ENCODE measurements at regions not wholly inside any gene's neighbourhood (a gene's known extent, or its start where the extent isn't known, plus 50 kb on each side); places are given as distances from the start of the nearest gene placed in this dataset.

DNA sequence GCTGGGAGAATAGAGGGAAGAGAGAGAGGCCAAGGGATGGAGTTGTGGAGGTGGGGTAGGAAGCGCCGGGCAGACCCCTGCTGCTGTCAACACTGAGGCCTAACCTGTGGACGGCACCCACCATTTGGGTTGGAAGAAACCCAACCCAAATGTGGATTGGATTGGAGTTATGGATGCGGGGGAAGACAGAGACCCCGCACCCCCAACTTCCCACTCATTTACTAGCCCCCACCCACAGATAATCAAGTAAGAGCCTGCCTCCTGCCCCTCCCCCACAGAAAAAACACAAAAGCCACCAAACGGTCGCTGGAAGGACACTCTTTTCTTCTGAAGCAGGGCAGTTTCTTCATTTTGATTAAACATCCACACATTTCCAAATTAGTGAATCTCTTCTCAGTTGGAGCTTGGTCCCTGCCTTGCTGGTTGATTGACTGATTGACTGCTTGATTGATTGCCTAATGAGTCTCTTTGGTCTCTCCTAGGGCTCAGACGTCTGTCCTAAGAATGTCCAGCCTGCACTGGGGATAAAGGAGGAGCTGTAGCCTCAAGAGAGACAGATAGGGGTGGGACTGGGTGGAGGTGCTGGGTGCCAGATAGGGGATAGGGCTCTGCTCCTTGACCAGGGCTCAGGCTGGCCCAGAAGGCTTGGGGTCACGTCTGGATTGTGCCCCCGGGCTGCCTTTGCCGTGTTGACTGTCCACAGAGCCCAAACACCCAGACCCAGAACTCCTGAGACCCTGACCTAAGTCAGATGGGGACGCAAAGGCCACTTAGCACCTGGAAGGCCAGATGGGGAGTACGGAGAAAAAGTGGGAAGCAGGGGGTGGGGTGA, 74.9 kb upstream of the FOXP4 start:
- DNase-seq (ENCODE audit: low read depth in 2 of 2): no peak

- no peak for DNase-seq (ENCODE audit: low read depth in 2 of 2)
These were observed 71.8 kb upstream of the FOXP4 start for GRCh38 chr6:41474213-41474933.

DNA sequence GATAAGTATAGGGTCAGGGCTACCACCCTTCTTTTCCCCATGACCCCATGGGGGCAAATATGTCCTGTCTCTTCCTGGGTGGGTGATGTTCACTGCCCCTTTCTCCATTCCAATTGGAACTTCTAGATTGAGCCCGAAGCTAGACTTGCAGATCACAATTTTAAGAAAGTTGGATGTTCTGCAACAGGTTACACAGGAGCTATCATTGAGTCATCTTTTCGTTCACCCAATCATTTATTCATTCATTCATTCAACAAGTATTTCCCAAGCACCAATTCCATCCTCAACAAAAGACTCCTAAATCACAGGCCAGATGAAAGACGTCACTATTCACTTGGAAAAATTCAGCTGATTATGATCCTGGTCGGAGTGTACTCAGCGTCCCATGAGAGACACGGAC, 71.0 kb upstream of the FOXP4 start:
- DNase-seq (ENCODE audit: low read depth in 2 of 2): no peak

- no peak for DNase-seq (ENCODE audit: low read depth in 2 of 2)
These were observed 70.3 kb upstream of the FOXP4 start for GRCh38 chr6:41475737-41476357.

DNA sequence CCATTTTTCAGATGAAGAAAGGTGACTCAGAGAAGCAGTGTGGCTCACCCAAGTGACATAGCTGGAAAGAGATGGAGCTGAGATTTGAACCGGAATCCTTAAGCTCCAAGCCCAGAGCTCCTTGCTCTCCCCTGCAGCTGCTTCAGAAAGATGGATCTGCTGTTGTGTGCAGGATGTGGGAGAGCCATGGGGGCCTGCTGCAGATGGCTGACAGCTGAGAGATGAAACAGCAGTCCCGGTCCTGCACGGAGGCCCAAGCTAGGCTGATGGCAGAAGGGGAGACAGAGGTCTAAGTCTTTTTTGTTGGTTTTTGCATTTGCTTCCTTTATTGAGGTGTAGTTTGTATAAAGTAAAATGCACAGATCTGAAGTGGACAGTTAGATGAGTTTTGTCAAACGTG, 69.8 kb upstream of the FOXP4 start:
- no peak for DNase-seq (ENCODE audit: low read depth in 2 of 2)

- no peak for DNase-seq (ENCODE audit: low read depth in 2 of 2)
These were observed 68.6 kb upstream of the FOXP4 start for GRCh38 chr6:41477572-41477971.

DNA sequence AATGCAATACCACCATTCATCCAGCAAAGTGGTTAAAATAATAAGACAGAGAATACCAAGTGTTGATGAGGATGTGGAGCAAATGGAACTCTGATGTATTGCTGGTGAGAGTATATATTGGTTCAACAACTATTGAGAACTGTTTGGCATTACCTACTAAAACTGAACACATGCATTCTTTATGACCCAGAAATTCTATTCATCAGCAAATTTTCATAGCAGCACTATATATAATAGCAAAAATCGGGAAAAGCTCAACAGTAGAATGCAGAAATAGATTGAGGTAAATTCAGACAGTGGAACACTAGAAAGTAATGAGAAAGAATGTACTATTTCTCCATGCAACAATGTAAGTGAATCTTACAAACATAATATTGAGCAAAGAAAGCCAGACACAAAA, 62.2 kb upstream of the FOXP4 start:
- DNase-seq (ENCODE audit: low read depth in 2 of 2): no peak

DNA sequence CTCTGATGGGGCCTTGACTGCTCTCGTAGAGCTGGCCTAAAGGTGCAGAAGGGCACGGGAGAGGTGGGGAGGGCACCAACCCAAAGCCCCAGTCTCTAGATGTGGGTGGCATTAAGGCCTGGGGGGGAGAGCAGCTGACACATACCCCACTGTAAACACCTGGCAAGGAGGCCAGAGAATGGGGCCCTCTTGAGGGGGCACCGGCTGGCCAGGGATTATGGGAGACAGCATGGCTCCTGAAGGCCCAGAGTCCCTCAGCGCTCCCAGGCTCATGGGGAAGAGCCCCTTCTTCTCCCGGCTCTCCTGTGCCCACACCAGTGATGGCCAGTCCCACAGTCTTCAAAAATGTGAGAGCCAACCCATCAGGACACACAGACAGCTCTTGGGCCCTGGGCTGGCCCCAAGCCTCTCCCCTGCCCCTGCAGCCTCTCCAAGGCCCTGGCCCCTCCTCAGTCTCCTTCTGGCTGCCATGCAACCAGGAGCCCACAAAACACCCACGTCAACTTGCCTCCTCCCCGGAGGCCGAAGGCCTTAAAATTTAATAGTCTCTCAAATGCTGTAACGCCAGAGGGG, 58.2 kb upstream of the FOXP4 start:
- DNase-seq (ENCODE audit: low read depth in 2 of 2): no peak

- DNase-seq (ENCODE audit: low read depth in 2 of 2): no peak
These were observed 57.6 kb upstream of the FOXP4 start for GRCh38 chr6:41488433-41489119.

DNA sequence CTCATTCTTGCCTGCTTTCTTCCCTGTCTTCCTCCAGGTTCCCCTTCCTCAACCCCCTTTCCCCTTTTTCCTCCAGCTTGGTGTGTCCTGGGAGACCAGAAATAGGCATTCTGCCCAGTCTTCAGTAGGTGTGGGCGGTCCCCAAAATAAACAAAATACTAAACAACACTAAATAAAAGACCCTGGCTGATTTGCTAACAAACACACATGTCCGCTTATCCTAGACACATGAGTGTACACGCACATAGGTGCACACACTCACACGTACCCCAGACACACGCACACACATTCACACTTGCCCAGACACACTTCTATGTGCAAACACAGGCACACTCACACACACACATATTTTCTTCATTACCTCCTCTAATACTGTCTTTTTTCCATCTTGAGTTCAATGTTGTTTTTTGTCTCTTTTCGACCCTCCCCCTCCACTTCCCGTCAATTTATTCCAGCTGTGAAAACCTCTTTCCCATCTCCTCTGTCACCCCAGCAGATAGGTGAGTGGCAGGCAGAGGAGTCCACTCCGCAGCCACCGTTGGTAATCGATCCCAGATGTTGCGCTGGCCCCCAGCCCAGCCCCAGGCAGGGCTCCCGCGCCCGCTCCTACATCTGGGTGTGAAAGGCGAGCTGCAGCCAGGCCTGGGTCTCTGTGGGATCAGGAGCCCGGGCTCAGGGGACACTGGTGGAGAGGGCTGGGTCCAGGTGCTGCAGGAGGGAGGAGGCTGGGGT, 56.9 kb upstream of the FOXP4 start:
- no peak for DNase-seq (ENCODE audit: low read depth in 2 of 2)

GRCh38 chr6:41492261-41492891, 53.8 kb upstream of the FOXP4 start:
- DNase-seq (ENCODE audit: low read depth in 2 of 2): no peak

GRCh38 chr6:41494212-41495110, 51.7 kb upstream of the FOXP4 start:
- no peak for DNase-seq (ENCODE audit: low read depth in 2 of 2)
